ENCODE measurements at regions not wholly inside any gene's neighbourhood (a gene's known extent, or its start where the extent isn't known, plus 50 kb on each side); places are given as distances from the start of the nearest gene placed in this dataset.
"Not testable (repeated sequence)": the region's sequence is repeated elsewhere in the genome, so short reads cannot be mapped to it uniquely, and the experiment has no call there.

- H3K4ac ChIP-seq (replicated peaks; ENCODE audit: insufficient read length, low read depth, low read length); H4K20me1 ChIP-seq (replicated peaks in 1 of 2; ENCODE audit: control insufficient read depth in 1 of 2, insufficient read depth in 2 of 2, low read length in 2 of 2); H2BK20ac ChIP-seq (ENCODE audit: low read length); H3K56ac ChIP-seq (replicated peaks; ENCODE audit: insufficient read length, low read depth, low read length); H3K18ac ChIP-seq (ENCODE audit: extremely low read depth, low read length); H4K5ac ChIP-seq (ENCODE audit: insufficient read length, low read depth, low read length); H3K27me3 ChIP-seq (replicated peaks in 1 of 4; ENCODE audit: control insufficient read depth in 3 of 4, extremely low read depth in 1 of 4, insufficient read depth in 3 of 4, low read length in 3 of 4); H3K14ac ChIP-seq (ENCODE audit: insufficient read length); H3K23me2 ChIP-seq (ENCODE audit: low read depth, low read length); H3K9me3 ChIP-seq (ENCODE audit: insufficient read depth in 2 of 2, low read depth in 1 of 2, low read length in 1 of 2); H2BK15ac ChIP-seq (ENCODE audit: low read length); H2AK5ac ChIP-seq (ENCODE audit: low read depth, low read length); H4K8ac ChIP-seq (ENCODE audit: extremely low read depth, insufficient read depth, low read length); FAIRE-seq; H2BK12ac ChIP-seq (ENCODE audit: low read depth, low read length); H2BK5ac ChIP-seq (ENCODE audit: low read depth, low read length); H2AFZ ChIP-seq (ENCODE audit: low read length); H3K23ac ChIP-seq (ENCODE audit: insufficient read length); H3K79me2 ChIP-seq (ENCODE audit: control insufficient read depth in 1 of 2, insufficient read depth in 2 of 2, low read length in 2 of 2); H4K91ac ChIP-seq (replicated peaks; ENCODE audit: insufficient read length, low read length); H3K4me2 ChIP-seq (ENCODE audit: insufficient read depth in 1 of 2, low read depth in 2 of 2, low read length in 2 of 2); H3K79me1 ChIP-seq (ENCODE audit: low read depth, low read length); H3K36me3 ChIP-seq (ENCODE audit: control insufficient read depth in 2 of 4, insufficient read depth in 4 of 4, low read length in 3 of 4); H3K4me3 ChIP-seq (ENCODE audit: extremely low read depth in 1 of 4, insufficient read depth in 2 of 4, low read depth in 3 of 4, low read length in 4 of 4); H2BK120ac ChIP-seq (replicated peaks; ENCODE audit: low read depth, low read length); H3K27ac ChIP-seq (ENCODE audit: low read depth, low read length); POLR2A ChIA-PET (ENCODE audit: partially characterized antibody); CTCF ChIA-PET (ENCODE audit: partially characterized antibody); H3K9ac ChIP-seq (replicated peaks in 1 of 4; ENCODE audit: extremely low read depth in 1 of 4, low read depth in 3 of 4, low read length in 3 of 4); DNase-seq (ENCODE audit: low read depth in 1 of 2, low spot score in 2 of 2); H3K4me1 ChIP-seq (replicated peaks in 1 of 4; ENCODE audit: control insufficient read depth in 3 of 4, insufficient read depth in 4 of 4, low read length in 3 of 4): not testable (repeated sequence)
- 88% methylated on average over 1 of the region's 1 CpG; no CpG with 5 or more reads in 1 of the 2 experiments for WGBS, 2 experiments (ENCODE audit: extremely low coverage in 1 of 2, insufficient coverage in 1 of 2, insufficient read length in 1 of 2, insufficient replicate concordance in 2 of 2, low coverage in 1 of 2, low lambda C conversion rate in 2 of 2, missing lambda C conversion rate in 1 of 2)
Observed at GRCh38 chr2:192384191-192384590, 189.5 kb upstream of the TMEFF2 start.
